Muscle layer of colon (tissue), 2 donors: ENCODE measurements at regions not wholly inside any gene's neighbourhood (a gene's known extent, or its start where the extent isn't known, plus 50 kb on each side); places are given as distances from the start of the nearest gene placed in this dataset.

Source experiments
- H3K27ac ChIP-seq: one replicate; pipeline ENCODE4 v1.7.0; 2013; ENCODE audit warnings: low read depth, mild to moderate bottlenecking, low read length, moderate library complexity
- H3K27me3 ChIP-seq, 2 donors: one replicate each; pipeline ENCODE4 v1.7.0; 2013; ENCODE audit warnings: low read length in 2 of 2, mild to moderate bottlenecking in 2 of 2; ENCODE audit not compliant: insufficient read depth in 2 of 2, control insufficient read depth in 1 of 2
- H3K36me3 ChIP-seq: one replicate; pipeline ENCODE4 v1.7.0; 2013; ENCODE audit warnings: mild to moderate bottlenecking, low read length; ENCODE audit not compliant: insufficient read depth
- H3K4me1 ChIP-seq: one replicate; pipeline ENCODE4 v1.7.0; 2013; ENCODE audit warnings: mild to moderate bottlenecking, low read length; ENCODE audit not compliant: insufficient read depth
- H3K4me3 ChIP-seq, 2 donors: one replicate each; pipeline ENCODE4 v1.7.0; 2013; ENCODE audit warnings: low read length in 2 of 2, low read depth in 1 of 2, mild to moderate bottlenecking in 1 of 2, moderate library complexity in 1 of 2
- H3K9ac ChIP-seq: one replicate; pipeline ENCODE4 v1.7.0; 2013; ENCODE audit warnings: low read length
- H3K9me3 ChIP-seq: one replicate; pipeline ENCODE4 v1.7.0; 2013; ENCODE audit warnings: mild to moderate bottlenecking, low read length
- donor health status: abdominal sarcoma.
- donor health status: Adenocarcinoma of cecum.

DNA sequence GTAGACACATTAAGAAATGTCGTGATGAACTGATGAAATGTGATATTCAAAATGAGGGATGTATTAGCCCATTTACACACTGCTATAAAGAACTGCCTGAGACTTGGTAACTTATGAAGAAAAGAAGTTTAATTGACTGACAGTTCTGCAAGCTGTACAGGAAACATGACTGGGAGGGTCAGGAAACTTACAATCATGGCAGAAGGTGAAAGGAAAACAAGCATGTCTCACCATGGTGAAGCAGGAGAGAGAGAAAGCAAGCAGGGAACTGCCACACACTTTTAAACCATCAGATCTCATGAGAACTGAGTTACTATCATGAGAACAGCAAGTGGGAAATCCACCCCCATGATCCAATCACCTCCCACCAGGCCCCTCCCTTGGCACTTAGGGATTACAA is 1010.8 kb upstream of the CELF4 start:
- no peaks in the 10 kb centered on the region for H3K27me3 ChIP-seq
- no peaks in the 10 kb centered on the region for H3K36me3 ChIP-seq
- no peak overlapping the region for H3K27ac ChIP-seq
- no peak overlapping the region for H3K4me3 ChIP-seq
- no peak overlapping the region for H3K9ac ChIP-seq
- no peaks in the 10 kb centered on the region for H3K9me3 ChIP-seq
- H3K4me1 ChIP-seq = no peaks in the 10 kb centered on the region

DNA sequence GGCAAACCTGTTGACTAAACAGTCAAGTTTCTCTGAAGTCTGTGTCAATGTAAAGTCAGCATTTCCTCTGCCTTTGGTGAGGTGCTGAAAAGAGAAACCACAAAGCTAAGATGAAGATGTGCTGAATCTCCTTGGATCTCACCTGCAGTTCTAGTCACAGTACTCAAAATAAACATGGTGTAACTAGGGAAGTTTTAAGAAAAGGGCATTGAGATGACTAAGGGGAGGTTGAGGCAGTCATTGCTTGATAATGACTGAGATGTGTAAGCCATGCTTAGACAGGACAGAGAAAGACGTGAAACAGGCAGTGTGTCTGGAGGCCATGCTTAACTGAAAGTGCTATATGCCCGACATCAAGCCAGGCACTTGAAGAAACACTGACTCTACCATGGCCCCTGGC is 1010.0 kb upstream of the CELF4 start:
- Histone ChIP-seq H3K27me3 (no peaks in the 10 kb centered on the region), H3K9me3 (no peaks in the 10 kb centered on the region), H3K4me3 (no peak overlapping the region), H3K9ac (no peak overlapping the region), H3K36me3 (no peaks in the 10 kb centered on the region), H3K27ac (no peak overlapping the region), H3K4me1 (no peaks in the 10 kb centered on the region)

DNA sequence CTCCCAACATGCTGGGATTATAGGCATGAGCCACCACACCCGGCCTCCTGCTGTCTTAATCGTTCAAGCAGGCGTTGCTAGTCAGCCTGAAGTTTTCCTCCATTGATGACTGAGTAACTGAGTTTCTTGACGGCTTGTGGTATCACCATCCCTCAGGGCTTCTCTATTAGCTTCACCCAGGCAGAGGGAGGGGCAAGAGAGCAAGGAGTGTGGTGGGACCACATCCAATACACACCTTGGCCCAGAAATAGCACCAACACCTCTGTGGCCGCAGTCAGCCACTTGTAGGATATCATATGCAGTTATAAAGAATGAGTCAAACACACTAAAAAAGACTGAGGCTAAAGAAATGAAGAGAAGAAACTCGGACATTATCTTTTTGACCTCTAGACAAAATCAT is 1009.4 kb upstream of the CELF4 start:
- no peaks in the 10 kb centered on the region for H3K4me1 ChIP-seq
- H3K36me3 ChIP-seq = no peaks in the 10 kb centered on the region
- H3K27ac ChIP-seq = no peak overlapping the region
- H3K9ac ChIP-seq = no peak overlapping the region
- H3K9me3 ChIP-seq = no peaks in the 10 kb centered on the region
- no peaks in the 10 kb centered on the region for H3K27me3 ChIP-seq
- H3K4me3 ChIP-seq = no peak overlapping the region

DNA sequence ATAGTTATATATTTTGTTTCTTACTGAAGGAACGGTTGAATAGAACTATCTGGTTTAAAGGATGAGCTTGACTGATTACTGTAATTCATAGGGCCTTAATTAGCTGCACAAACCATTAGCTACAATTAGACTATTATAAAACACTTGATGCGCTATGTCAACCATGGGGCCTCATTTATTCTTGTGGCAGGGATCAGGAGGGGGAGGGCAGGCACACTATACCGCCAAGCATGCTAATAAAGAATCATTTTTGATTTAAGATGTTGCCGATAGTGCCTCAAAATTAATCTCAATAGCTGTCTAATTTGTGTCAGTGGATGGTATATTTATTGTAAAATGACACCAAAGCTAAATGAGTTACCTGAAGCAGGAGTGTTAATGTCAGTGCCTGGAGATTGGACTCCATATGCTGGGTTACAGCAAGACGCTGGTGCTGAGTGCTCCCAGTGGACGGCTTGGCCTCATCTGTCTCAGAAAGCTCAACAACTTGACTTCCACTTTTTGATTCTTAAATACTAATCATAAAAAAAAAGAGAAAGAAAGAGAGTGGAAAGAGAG is 1007.0 kb upstream of the CELF4 start:
- H3K9me3 ChIP-seq = no peaks in the 10 kb centered on the region
- no peaks in the 10 kb centered on the region for H3K4me1 ChIP-seq
- no peaks in the 10 kb centered on the region for H3K36me3 ChIP-seq
- H3K27me3 ChIP-seq = no peaks in the 10 kb centered on the region
- H3K9ac ChIP-seq = no peak overlapping the region
- no peak overlapping the region for H3K4me3 ChIP-seq
- H3K27ac ChIP-seq = no peak overlapping the region

DNA sequence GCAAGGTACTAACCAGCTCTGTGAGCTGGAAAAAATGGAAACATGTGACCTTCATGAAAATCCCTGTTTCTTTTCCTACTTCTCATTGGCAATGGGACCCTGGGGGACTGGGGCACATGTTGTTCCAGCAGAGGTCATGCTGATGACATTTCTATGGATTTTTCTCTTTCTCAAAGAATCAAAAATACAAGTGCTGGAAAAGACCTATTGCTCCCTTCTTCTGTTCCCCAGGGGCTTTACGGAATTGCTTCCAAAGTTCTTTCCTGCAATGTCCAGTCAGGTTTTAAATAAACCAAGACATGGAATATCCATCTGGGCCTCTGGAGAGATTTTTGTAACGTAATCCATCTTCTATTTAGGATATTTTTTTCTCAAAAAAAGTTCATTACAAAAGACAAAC is 1006.1 kb upstream of the CELF4 start:
- no peaks in the 10 kb centered on the region for H3K27me3 ChIP-seq
- H3K9me3 ChIP-seq = no peaks in the 10 kb centered on the region
- H3K4me1 ChIP-seq = no peaks in the 10 kb centered on the region
- H3K9ac ChIP-seq = no peak overlapping the region
- H3K4me3 ChIP-seq = no peak overlapping the region
- no peak overlapping the region for H3K27ac ChIP-seq
- no peaks in the 10 kb centered on the region for H3K36me3 ChIP-seq

DNA sequence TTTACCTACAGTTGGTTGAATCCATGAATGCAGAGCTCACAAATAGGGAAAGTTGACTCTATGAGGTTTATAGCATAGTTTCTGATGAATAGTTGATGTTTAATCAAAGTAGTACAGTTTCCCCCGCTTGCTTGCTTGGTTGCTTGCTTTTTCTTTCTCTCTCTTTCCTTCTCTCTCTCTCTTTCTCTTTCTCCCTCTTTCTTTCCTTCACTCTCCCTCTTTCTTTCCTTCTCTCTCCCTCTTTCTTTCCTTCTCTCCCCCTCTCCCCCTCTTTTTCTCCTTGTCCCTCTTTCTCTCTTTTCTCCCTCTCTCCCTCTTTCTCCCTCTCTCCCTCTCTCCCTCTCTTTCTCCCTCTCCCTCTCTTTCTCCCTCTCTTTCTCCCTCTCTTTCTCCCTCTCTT is 999.9 kb upstream of the CELF4 start:
- Histone ChIP-seq H3K9me3 (no peaks in the 10 kb centered on the region), H3K4me1 (no peaks in the 10 kb centered on the region), H3K27ac (no peak overlapping the region), H3K36me3 (no peaks in the 10 kb centered on the region), H3K27me3 (no peaks in the 10 kb centered on the region), H3K4me3 (no peak overlapping the region), H3K9ac (no peak overlapping the region)

DNA sequence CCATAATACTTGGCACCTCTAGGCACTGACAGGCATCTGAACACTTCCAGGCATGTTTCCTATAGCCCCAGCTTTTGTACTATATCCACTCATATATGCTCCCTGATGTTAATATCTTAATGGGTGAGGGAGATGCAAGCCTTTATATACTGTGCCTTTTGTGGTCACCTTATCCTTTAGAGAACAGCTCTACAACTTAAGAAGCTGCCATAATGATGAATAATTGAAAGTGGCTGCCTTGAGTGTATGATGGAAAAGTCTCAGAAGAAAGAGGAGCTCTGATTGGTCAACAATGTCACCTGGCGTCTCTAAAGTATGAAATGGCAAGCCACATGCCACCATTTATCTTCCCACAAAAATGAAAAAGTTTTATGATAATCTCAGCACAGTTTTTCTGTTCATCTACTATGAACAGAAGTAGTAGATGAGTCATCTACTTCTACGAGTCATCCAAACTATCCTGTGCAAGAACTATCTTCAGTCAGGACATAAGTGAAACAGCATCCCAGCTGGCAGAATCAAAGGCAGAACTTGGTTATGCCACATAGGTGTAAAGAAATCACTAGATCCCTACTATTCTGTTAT is 997.9 kb upstream of the CELF4 start:
- Histone ChIP-seq H3K27ac (no peak overlapping the region), H3K9ac (no peak overlapping the region), H3K27me3 (no peaks in the 10 kb centered on the region), H3K4me3 (no peak overlapping the region), H3K36me3 (no peaks in the 10 kb centered on the region), H3K4me1 (no peaks in the 10 kb centered on the region), H3K9me3 (no peaks in the 10 kb centered on the region)

DNA sequence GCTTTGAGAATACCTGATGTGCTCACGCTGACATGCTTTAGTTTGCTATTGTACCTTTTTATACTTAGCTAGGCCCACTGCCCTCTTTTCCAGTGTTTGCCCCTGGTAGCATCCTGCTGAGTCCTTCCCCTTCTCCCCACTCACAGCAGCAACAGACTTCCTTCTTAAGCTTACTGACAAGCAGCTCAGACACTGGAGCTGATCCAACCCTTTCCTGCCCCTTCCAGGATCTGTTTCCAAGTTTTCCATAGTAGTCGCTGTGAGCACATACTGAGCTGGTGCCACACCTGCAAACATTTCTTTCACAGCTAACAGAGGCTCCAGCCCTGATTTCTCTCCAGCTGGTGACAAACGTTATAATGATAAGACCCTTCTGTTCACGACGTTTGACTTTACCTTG is 991.4 kb upstream of the CELF4 start:
- Histone ChIP-seq H3K4me1 (no peaks in the 10 kb centered on the region), H3K27ac (no peak overlapping the region), H3K4me3 (no peak overlapping the region), H3K27me3 (no peaks in the 10 kb centered on the region), H3K36me3 (no peaks in the 10 kb centered on the region), H3K9me3 (no peaks in the 10 kb centered on the region), H3K9ac (no peak overlapping the region)

DNA sequence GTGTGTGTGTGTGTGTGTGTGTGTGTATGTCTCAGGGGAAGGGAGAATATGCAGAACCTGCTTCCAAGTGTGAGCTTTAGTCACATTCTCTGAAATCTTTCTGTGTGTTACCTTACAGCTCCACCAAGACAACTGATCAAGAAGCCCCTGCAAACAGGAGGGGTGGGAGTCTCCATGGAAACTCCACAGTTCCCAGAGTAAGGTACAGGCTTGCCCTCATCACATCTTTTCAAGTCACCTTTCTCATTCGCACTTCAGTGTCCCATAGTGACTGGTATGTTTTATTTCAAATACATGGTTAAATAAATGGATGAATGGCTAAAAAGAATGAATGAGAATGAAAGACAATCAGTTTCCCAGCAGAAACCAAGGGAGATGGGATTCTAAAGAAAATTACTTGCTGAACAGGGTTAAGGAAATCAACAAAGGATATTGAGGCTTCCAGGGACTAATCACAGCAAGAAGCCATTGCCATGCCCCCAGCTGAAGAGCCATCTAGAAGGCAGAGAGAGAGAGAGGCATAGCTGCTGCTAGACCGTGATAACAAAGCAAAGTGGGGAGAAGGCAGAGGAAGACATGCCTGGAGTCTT is 987.2 kb upstream of the CELF4 start:
- H3K9ac ChIP-seq = no peak overlapping the region
- no peaks in the 10 kb centered on the region for H3K27me3 ChIP-seq
- no peaks in the 10 kb centered on the region for H3K4me1 ChIP-seq
- no peak overlapping the region for H3K4me3 ChIP-seq
- no peaks in the 10 kb centered on the region for H3K9me3 ChIP-seq
- H3K27ac ChIP-seq = no peak overlapping the region
- H3K36me3 ChIP-seq = no peaks in the 10 kb centered on the region

DNA sequence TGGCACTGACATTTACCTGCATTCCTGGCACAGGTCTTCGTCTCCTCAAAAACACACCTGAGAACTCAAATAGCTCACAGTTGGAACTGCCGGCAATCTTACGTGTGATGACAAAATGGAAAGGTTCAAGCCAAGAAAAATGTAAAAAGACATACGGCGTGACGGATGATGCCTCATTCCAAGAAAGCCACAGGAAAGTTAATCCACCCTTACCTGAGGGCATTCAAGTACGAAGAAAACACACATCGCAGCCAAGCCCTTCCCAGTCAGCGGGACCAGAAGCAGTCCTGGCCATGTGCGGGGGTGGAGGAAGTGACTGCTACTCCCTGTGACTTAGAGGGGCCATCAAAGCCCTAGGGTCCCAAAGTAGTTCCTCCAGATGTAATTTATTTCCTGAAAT is 986.3 kb upstream of the CELF4 start:
- no peak overlapping the region for H3K9ac ChIP-seq
- no peaks in the 10 kb centered on the region for H3K36me3 ChIP-seq
- no peak overlapping the region for H3K4me3 ChIP-seq
- H3K27me3 ChIP-seq = no peaks in the 10 kb centered on the region
- no peaks in the 10 kb centered on the region for H3K4me1 ChIP-seq
- H3K9me3 ChIP-seq = no peaks in the 10 kb centered on the region
- no peak overlapping the region for H3K27ac ChIP-seq

DNA sequence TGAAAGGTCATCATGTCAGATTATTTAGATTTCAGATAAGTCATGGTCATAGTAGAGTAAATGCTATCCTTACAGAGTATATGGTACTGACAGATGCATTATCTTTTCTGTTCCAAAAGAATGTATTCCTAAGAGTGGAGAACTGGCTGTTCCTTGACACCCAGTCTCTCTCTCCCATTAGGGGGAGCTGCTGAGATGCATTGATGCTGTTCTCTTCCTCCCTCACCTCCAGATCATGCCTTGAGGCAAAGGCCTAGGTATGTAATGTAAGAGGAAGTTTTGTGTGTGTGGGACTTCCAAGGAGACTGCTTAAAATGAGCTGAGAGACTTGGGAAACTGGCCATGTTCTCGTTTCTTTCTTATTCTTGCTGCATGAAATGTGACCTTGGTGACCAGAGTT is 979.5 kb upstream of the CELF4 start:
- Histone ChIP-seq H3K9me3 (no peaks in the 10 kb centered on the region), H3K9ac (no peak overlapping the region), H3K36me3 (no peaks in the 10 kb centered on the region), H3K4me3 (no peak overlapping the region), H3K27ac (no peak overlapping the region), H3K27me3 (no peaks in the 10 kb centered on the region), H3K4me1 (no peaks in the 10 kb centered on the region)

DNA sequence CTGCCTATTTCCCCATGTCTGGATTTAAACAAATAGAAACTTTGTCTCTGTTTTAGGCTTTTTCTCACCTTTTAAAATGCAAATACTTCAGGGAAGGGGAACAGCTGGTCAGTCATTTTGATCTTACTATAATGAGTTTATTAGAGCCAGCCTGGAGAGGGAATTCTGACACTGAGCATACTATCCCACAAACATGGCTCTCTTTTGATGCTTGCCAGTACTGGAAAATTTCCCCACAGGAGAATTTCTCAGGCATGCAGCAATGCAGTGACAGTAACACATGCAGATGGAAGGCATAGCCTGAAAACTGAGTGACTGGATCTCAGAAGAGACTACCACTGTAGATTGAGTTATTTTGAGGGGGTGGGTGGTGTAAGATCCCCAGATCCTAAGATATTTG is 974.3 kb upstream of the CELF4 start:
- Histone ChIP-seq H3K27me3 (no peaks in the 10 kb centered on the region), H3K9ac (no peak overlapping the region)

More for the DNA sequence above, 974.3 kb upstream of the CELF4 start:
- H3K27ac ChIP-seq = no peak overlapping the region
- no peaks in the 10 kb centered on the region for H3K9me3 ChIP-seq
- no peaks in the 10 kb centered on the region for H3K4me1 ChIP-seq
- no peaks in the 10 kb centered on the region for H3K36me3 ChIP-seq
- no peak overlapping the region for H3K4me3 ChIP-seq
